ENCODE measurements at regions not wholly inside any gene's neighbourhood (a gene's known extent, or its start where the extent isn't known, plus 50 kb on each side); places are given as distances from the start of the nearest gene placed in this dataset.

DNA sequence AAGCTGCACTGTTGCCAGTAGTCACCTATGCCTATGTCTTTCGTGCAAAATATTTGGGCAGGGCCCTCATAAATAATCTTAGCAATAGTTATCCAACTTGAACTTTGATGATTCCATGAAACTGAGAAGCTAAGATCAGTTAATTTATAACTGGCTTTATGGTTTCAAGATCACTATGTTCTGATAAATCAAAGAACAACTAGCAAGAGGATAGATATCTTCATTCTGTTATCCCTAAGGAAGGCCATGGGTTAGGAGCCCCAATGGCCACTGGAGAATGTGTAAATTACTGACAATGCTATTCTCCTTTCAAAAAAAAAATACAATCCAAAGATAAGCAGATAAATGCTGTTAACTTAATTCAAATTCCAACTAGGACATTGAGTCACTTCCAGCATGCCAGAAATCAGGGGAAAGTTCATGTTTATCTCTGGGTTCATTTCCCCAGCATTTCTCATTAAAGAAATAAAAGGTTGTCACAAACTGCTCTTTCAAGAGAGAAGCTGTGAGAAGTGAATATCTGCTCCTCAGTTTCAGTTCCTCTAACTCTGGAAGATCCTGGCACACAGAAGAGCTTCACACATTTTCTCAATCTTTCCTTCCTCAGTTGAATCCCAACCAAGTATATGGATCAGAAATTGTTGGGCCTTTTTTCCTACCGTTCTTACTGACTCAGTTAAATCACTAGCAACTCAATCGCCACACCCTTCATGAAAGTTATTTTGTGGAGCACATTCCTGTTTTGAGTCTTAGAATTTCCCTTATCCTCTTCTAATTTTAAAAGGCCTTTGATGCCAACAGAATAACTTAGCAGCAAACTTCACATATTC is 59.6 kb upstream of the SLC1A1 start:
- Histone ChIP-seq H3K27me3 (ENCODE audit: control insufficient read depth, insufficient read depth, low read length) (peaks cover 3% of the 10 kb centered on the region; the same call in 1 of the 2 replicates), H3K56ac (ENCODE audit: extremely low read depth, insufficient read depth, low read length) (no peak overlapping the region), H3K9ac (ENCODE audit: low read depth, low read length) (no peak overlapping the region), H3K4me3 (ENCODE audit: insufficient read depth, low read depth, low read length) (no peak overlapping the region), H2AK5ac (ENCODE audit: low read depth, low read length) (no peak overlapping the region), H4K91ac (ENCODE audit: insufficient read depth, low read depth, low read length) (no peak overlapping the region), H3K4ac (ENCODE audit: low read depth, low read length) (no peak overlapping the region), H4K20me1 (ENCODE audit: insufficient read depth, low read length) (no peaks in the 10 kb centered on the region), H3K9me1 (ENCODE audit: insufficient read depth, low read length) (no peaks in the 10 kb centered on the region), H2BK15ac (ENCODE audit: low read depth, low read length) (no peak overlapping the region), H3K9me3 (ENCODE audit: control insufficient read depth, insufficient read depth, low read length) (no peaks in the 10 kb centered on the region), H3K4me2 (ENCODE audit: low read depth, low read length) (peak overlapping the region; percentile 27; the same call in 1 of the 2 replicates), H2BK20ac (ENCODE audit: low read depth, low read length) (no peak overlapping the region), H3K4me1 (ENCODE audit: control insufficient read depth, insufficient read depth, low read length) (peaks cover 4% of the 10 kb centered on the region; the same call in 1 of the 2 replicates), H4K8ac (ENCODE audit: low read depth in 2 of 2, low read length in 2 of 2) (no peak overlapping the region), H2AFZ (replicated peaks; ENCODE audit: low read length, poor library complexity) (no peak overlapping the region), H2AK9ac (replicated peaks; ENCODE audit: low read depth, low read length, poor library complexity) (no peak overlapping the region), H2BK5ac (ENCODE audit: low read depth, low read length, poor library complexity, severe bottlenecking) (no peak overlapping the region), H3K36me3 (ENCODE audit: control insufficient read depth, insufficient read depth, low read length) (no peaks in the 10 kb centered on the region), H3K14ac (replicated peaks; ENCODE audit: low read depth, low read length) (no peak overlapping the region), H3K79me1 (ENCODE audit: low read depth in 1 of 2, low read length in 2 of 2) (no peaks in the 10 kb centered on the region), H2BK120ac (ENCODE audit: low read depth, low read length) (no peak overlapping the region), H3K27ac (ENCODE audit: insufficient read depth, low read length) (no peak overlapping the region), H3K18ac (ENCODE audit: low read depth, low read length) (peak overlapping the region; percentile 43; the same call in 1 of the 2 replicates), H4K5ac (ENCODE audit: low read depth, low read length) (no peak overlapping the region), H3K23ac (ENCODE audit: low read depth, low read length) (no peak overlapping the region)
- no peak; the same call in 1 of the 2 replicates for ATAC-seq (ENCODE audit: low read depth)
- TF ChIP-seq CEBPB (IDR thresholded peaks at IDR 0.05; ENCODE audit: low read depth, low read length): no peak
- no peak for TF ChIP-seq POLR2A (IDR thresholded peaks at IDR 0.05; ENCODE audit: low read depth, low read length)
- no peak for TF ChIP-seq CHD1 (IDR thresholded peaks at IDR 0.05; ENCODE audit: low read depth, low read length)
- no peak for TF ChIP-seq NFE2L2 (IDR thresholded peaks at IDR 0.05; ENCODE audit: low read depth, low read length)
- TF ChIP-seq, protein P1, sequence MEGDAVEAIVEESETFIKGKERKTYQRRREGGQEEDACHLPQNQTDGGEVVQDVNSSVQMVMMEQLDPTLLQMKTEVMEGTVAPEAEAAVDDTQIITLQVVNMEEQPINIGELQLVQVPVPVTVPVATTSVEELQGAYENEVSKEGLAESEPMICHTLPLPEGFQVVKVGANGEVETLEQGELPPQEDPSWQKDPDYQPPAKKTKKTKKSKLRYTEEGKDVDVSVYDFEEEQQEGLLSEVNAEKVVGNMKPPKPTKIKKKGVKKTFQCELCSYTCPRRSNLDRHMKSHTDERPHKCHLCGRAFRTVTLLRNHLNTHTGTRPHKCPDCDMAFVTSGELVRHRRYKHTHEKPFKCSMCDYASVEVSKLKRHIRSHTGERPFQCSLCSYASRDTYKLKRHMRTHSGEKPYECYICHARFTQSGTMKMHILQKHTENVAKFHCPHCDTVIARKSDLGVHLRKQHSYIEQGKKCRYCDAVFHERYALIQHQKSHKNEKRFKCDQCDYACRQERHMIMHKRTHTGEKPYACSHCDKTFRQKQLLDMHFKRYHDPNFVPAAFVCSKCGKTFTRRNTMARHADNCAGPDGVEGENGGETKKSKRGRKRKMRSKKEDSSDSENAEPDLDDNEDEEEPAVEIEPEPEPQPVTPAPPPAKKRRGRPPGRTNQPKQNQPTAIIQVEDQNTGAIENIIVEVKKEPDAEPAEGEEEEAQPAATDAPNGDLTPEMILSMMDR (conservative IDR thresholded peaks at IDR 0.05; ENCODE audit: low read depth, low read length): no peak
- dilution Hi-C loops (cut with HindIII; ENCODE audit: low sequenced_read_pairs, unreplicated experiment): no loop called here
- ChIA-PET CTCF (no interaction called here), POLR2A (ENCODE audit: unreplicated experiment) (no interaction called here)
- no TSS peak for BruUV-seq (replicated peaks)
- WGBS, 2 experiments (ENCODE audit: extremely low coverage in 2 of 2, insufficient read length in 1 of 2): no CpG with 5 or more reads among the region's 3 CpGs
- no peak for DNase-seq
- in situ Hi-C loops (cut with MboI; ENCODE audit: low sequenced_read_pairs): no loop called here
- intact Hi-C loops (cut with micrococcal nuclease): no loop called here

All from IMR-90 (cell line).